ENCODE measurements at regions not wholly inside any gene's neighbourhood (a gene's known extent, or its start where the extent isn't known, plus 50 kb on each side); places are given as distances from the start of the nearest gene placed in this dataset.

DNA sequence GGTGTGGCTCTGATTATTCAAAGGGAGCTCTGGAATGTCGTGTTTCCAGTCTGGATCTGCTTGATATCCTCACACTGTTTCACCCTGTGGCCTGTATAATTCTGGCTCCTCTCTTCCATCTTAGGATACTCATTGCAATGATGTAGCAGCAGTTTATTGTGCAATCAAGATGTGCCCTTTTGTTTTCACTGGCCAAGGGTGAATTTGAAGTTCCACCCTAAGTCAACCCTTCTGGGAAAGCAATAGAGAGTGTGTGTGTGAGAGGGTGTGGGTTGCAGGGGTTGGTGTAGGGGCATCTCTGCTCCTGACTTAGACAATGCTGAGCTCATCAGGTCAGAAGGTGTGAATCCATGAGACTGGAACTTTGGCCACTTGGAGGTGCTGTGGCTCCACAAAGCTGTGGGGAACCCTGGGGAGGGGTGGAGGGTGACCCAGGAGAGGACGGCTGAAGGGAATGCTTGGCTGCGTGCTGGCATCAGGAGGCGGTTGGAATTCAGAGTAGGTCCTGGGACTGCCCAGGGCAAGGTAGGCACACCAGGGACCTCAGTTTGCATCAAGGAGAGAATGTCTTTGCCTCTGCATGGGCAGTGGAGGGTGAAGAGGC lies 118.0 kb upstream of the PRSS58 start:
- TF ChIP-seq, protein P1, sequence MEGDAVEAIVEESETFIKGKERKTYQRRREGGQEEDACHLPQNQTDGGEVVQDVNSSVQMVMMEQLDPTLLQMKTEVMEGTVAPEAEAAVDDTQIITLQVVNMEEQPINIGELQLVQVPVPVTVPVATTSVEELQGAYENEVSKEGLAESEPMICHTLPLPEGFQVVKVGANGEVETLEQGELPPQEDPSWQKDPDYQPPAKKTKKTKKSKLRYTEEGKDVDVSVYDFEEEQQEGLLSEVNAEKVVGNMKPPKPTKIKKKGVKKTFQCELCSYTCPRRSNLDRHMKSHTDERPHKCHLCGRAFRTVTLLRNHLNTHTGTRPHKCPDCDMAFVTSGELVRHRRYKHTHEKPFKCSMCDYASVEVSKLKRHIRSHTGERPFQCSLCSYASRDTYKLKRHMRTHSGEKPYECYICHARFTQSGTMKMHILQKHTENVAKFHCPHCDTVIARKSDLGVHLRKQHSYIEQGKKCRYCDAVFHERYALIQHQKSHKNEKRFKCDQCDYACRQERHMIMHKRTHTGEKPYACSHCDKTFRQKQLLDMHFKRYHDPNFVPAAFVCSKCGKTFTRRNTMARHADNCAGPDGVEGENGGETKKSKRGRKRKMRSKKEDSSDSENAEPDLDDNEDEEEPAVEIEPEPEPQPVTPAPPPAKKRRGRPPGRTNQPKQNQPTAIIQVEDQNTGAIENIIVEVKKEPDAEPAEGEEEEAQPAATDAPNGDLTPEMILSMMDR (IDR thresholded peaks at IDR 0.05): no peak
- TF ChIP-seq POLR2A (IDR thresholded peaks at IDR 0.05) (no peak), EP300 (IDR thresholded peaks at IDR 0.05) (peak in 1 of 2 donors; percentile 35)

All from tibial nerve (tissue), 4 donors.